Suprapubic skin (tissue), 4 donors: ENCODE measurements at regions not wholly inside any gene's neighbourhood (a gene's known extent, or its start where the extent isn't known, plus 50 kb on each side); places are given as distances from the start of the nearest gene placed in this dataset.

Experiments used
- EP300 ChIP-seq: sonication (generic); formaldehyde crosslinking; IDR thresholded peaks from one replicate; pipeline ENCODE4 v1.6.1; 2017; ENCODE audit warnings: antibody characterized with exemption
- POLR2A ChIP-seq, 2 donors: fragments of 450-650 bp; IDR thresholded peaks; one replicate each; pipeline ENCODE4 v1.6.1; 2017; ENCODE audit warnings: antibody characterized with exemption in 2 of 2, mild to moderate bottlenecking in 2 of 2, moderate library complexity in 2 of 2
- POLR2AphosphoS5 ChIP-seq, 3 donors: sonication (generic); formaldehyde crosslinking; IDR thresholded peaks; one replicate each; pipeline ENCODE4 v1.6.1; 2017; ENCODE audit warnings: antibody characterized with exemption in 3 of 3
- TF ChIP-seq, protein P1 (sequence below), 2 donors: fragments of 200-600 bp in 1 of 2; fragments of 450-650 bp in 1 of 2; sonication (generic) in 1 of 2; IDR thresholded peaks; one replicate each; pipeline ENCODE4 v1.5.1; 2016 to 2019; ENCODE audit warnings: antibody characterized with exemption in 2 of 2, mild to moderate bottlenecking in 1 of 2, moderate library complexity in 1 of 2

DNA sequence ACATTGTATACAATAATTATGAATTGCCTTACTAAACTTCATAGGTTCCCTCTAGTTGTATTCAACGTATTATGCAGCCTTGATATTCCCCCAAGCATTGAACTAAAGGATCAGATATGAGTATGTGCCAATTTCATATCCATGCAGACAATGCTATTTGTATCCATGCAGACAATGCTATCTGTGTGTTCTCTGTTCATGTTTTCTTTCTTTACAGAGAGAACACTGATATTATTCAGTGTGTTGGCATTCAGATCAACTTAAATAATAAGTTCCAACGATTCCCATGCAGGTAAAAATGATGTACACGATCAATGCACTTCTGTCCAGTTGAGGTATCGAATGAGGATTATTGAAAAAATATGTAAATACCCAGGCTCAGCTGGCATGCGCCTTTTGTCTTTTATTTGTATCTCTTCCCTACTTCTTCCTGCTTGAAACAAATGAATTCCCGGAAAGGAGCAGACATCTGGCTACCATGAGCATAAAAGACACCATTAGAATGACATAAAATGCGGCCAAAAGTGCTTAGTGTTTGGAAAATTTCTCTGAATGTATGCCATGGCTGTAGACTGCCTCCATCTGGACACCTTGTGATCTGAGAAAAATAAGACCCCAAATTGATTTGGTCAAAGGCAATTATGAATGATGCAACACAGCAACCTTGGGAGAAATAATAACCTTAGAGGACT lies 731.5 kb downstream of the SLITRK1 start:
- TF ChIP-seq, protein P1, sequence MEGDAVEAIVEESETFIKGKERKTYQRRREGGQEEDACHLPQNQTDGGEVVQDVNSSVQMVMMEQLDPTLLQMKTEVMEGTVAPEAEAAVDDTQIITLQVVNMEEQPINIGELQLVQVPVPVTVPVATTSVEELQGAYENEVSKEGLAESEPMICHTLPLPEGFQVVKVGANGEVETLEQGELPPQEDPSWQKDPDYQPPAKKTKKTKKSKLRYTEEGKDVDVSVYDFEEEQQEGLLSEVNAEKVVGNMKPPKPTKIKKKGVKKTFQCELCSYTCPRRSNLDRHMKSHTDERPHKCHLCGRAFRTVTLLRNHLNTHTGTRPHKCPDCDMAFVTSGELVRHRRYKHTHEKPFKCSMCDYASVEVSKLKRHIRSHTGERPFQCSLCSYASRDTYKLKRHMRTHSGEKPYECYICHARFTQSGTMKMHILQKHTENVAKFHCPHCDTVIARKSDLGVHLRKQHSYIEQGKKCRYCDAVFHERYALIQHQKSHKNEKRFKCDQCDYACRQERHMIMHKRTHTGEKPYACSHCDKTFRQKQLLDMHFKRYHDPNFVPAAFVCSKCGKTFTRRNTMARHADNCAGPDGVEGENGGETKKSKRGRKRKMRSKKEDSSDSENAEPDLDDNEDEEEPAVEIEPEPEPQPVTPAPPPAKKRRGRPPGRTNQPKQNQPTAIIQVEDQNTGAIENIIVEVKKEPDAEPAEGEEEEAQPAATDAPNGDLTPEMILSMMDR (IDR thresholded peaks at IDR 0.05) = no peak
- TF ChIP-seq POLR2AphosphoS5 (IDR thresholded peaks at IDR 0.05) (no peak), POLR2A (IDR thresholded peaks at IDR 0.05) (no peak), EP300 (no peak)
